Endodermal cell (in vitro differentiated cells): ENCODE measurements at regions not wholly inside any gene's neighbourhood (a gene's known extent, or its start where the extent isn't known, plus 50 kb on each side); places are given as distances from the start of the nearest gene placed in this dataset.

ENCODE experiments used
- DNase-seq: peaks from one replicate; pipeline ENCODE4 v3.0.0-alpha.2; 2017
- H3K27ac ChIP-seq: 2 replicates; pipeline ENCODE4 v1.5.1; 2013; ENCODE audit warnings: mild to moderate bottlenecking, low read depth, low read length, moderate library complexity
- H3K27me3 ChIP-seq: 2 replicates; pipeline ENCODE4 v1.6.1; 2013; ENCODE audit warnings: mild to moderate bottlenecking, low read length, moderate library complexity; ENCODE audit not compliant: insufficient read depth, control insufficient read depth, poor library complexity, severe bottlenecking
- H3K36me3 ChIP-seq: 2 replicates; pipeline ENCODE4 v1.7.0; 2013; ENCODE audit warnings: mild to moderate bottlenecking, low read length, moderate library complexity; ENCODE audit not compliant: control insufficient read depth, insufficient read depth
- H3K4me1 ChIP-seq: one replicate; pipeline ENCODE4 v1.7.0; 2013; ENCODE audit warnings: low read length; ENCODE audit not compliant: control insufficient read depth, insufficient read depth
- H3K4me3 ChIP-seq: 2 replicates; pipeline ENCODE4 v1.5.1; 2013; ENCODE audit warnings: mild to moderate bottlenecking, low read length, moderate library complexity
- H3K9ac ChIP-seq: 2 replicates; pipeline ENCODE4 v1.6.1; 2013; ENCODE audit warnings: mild to moderate bottlenecking, low read length, moderate library complexity; ENCODE audit not compliant: poor library complexity, severe bottlenecking; ENCODE audit errors: extremely low read depth
- H3K9me3 ChIP-seq: 2 replicates; pipeline ENCODE4 v1.6.1; 2013; ENCODE audit warnings: mild to moderate bottlenecking, low read length, moderate library complexity; ENCODE audit not compliant: control insufficient read depth
- H3K27ac Mint-ChIP-seq: 2 replicates; pipeline ENCODE4 v1.8.0; 2020; ENCODE audit warnings: mixed read lengths
- H3K27me3 Mint-ChIP-seq: 2 replicates; pipeline ENCODE4 v1.8.0; 2021; ENCODE audit warnings: mild to moderate bottlenecking, mixed read lengths; ENCODE audit not compliant: insufficient read depth
- H3K36me3 Mint-ChIP-seq: 2 replicates; pipeline ENCODE4 v1.8.0; 2020; ENCODE audit warnings: low read depth, mixed read lengths
- H3K4me1 Mint-ChIP-seq: 2 replicates; pipeline ENCODE4 v1.8.0; 2020; ENCODE audit warnings: mixed read lengths
- H3K4me3 Mint-ChIP-seq: 2 replicates; pipeline ENCODE4 v1.8.0; 2020; ENCODE audit warnings: mild to moderate bottlenecking, moderate library complexity, mixed read lengths
- H3K9me3 Mint-ChIP-seq: 2 replicates; pipeline ENCODE4 v1.8.0; 2020; ENCODE audit warnings: mild to moderate bottlenecking, mixed read lengths
- CTCF ChIP-seq: fragments of 200-600 bp; sonication (generic); conservative IDR thresholded peaks from 2 replicates; pipeline ENCODE4 v1.5.0; 2021; ENCODE audit warnings: antibody characterized with exemption, mild to moderate bottlenecking
- whole genome bisulfite sequencing, 2 experiments: methylation state at CpG; one replicate each; pipeline versions ENCODE4 v1.1.5 to v1.1.7; 2013; ENCODE audit warnings: missing lambda C conversion rate in 2 of 2, mixed read lengths in 1 of 2; ENCODE audit not compliant: insufficient coverage in 1 of 2, insufficient read length in 1 of 2; 5-methylcytosine and 5-hydroxymethylcytosine counted together

GRCh38 chr12:30021051-30021833 is 237.5 kb upstream of the TMTC1 start:
- Mint-ChIP-seq H3K4me3 (no peak overlapping the region), H3K9me3 (peaks cover 32% of the 10 kb centered on the region), H3K36me3 (peaks cover 11% of the 10 kb centered on the region), H3K27ac (no peak overlapping the region), H3K4me1 (peaks cover 14% of the 10 kb centered on the region), H3K27me3 (no peaks in the 10 kb centered on the region)
- no peak overlapping the region for H3K4me3 ChIP-seq
- DNase-seq, result no peak
- H3K9ac ChIP-seq, result no peak overlapping the region
- H3K36me3 ChIP-seq, result no peaks in the 10 kb centered on the region
- peaks cover 6% of the 10 kb centered on the region for H3K4me1 ChIP-seq
- no peak overlapping the region for H3K27ac ChIP-seq
- TF ChIP-seq CTCF, result no peak
- WGBS, 2 experiments, result 85 to 100% methylated on average over 1 to 2 of the region's 2 CpGs
- no peaks in the 10 kb centered on the region for H3K27me3 ChIP-seq
- H3K9me3 ChIP-seq, result peaks cover 23% of the 10 kb centered on the region

GRCh38 chr12:30019366-30020140 is 235.8 kb upstream of the TMTC1 start:
- Histone ChIP-seq H3K9me3 (peaks cover 17% of the 10 kb centered on the region), H3K36me3 (no peaks in the 10 kb centered on the region), H3K4me3 (peak overlapping the region; percentile 21), H3K27ac (no peak overlapping the region), H3K9ac (no peak overlapping the region), H3K27me3 (no peaks in the 10 kb centered on the region), H3K4me1 (peaks cover 6% of the 10 kb centered on the region)
- peaks cover 22% of the 10 kb centered on the region for H3K4me1 Mint-ChIP-seq
- 91 to 100% methylated on average over 2 to 4 of the region's 4 CpGs for WGBS, 2 experiments
- no peak for DNase-seq
- H3K27ac Mint-ChIP-seq, result no peak overlapping the region
- peaks cover 2% of the 10 kb centered on the region for H3K36me3 Mint-ChIP-seq
- H3K9me3 Mint-ChIP-seq, result peaks cover 18% of the 10 kb centered on the region
- no peak overlapping the region for H3K4me3 Mint-ChIP-seq
- TF ChIP-seq CTCF, result no peak
- H3K27me3 Mint-ChIP-seq, result no peaks in the 10 kb centered on the region

- Mint-ChIP-seq H3K4me1 (peaks cover 24% of the 10 kb centered on the region), H3K27me3 (no peaks in the 10 kb centered on the region), H3K36me3 (no peaks in the 10 kb centered on the region), H3K9me3 (no peaks in the 10 kb centered on the region), H3K4me3 (no peak overlapping the region), H3K27ac (no peak overlapping the region)
- Histone ChIP-seq H3K36me3 (no peaks in the 10 kb centered on the region), H3K27ac (no peak overlapping the region), H3K4me1 (peaks cover 6% of the 10 kb centered on the region), H3K9me3 (peaks cover 8% of the 10 kb centered on the region), H3K4me3 (no peak overlapping the region), H3K9ac (no peak overlapping the region), H3K27me3 (no peaks in the 10 kb centered on the region)
- no peak for TF ChIP-seq CTCF
- DNase-seq, result no peak
- 97 to 100% methylated on average over 5 to 10 of the region's 10 CpGs for WGBS, 2 experiments
Observed at GRCh38 chr12:30016540-30017055, 232.9 kb upstream of the TMTC1 start.
